GM12874 (cell line): ENCODE measurements at regions not wholly inside any gene's neighbourhood (a gene's known extent, or its start where the extent isn't known, plus 50 kb on each side); places are given as distances from the start of the nearest gene placed in this dataset.

Source experiments
- TF ChIP-seq, protein P1 (sequence below): IDR thresholded peaks from 2 replicates; pipeline ENCODE4 v1.5.1; 2011; ENCODE audit warnings: low read depth, mild to moderate bottlenecking, control low read depth, low read length, moderate library complexity; ENCODE audit not compliant: insufficient read depth

DNA sequence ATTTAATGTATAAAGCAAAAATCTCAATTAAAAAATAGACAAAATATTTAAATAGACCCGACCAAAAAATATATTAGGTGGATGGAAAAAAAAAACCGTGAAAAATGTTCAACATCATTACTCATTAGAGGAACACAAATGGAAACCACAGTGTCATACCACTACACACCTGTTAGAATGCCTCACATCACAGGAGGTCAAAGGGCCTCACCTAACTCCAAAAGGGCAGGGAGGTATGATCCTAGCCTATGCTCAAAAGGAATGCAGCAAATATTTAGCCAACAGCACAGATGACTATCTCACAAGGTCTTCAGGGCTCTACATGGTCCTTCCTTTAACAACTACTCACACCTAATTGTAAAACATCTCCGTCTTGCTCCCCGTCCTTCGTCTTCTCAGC, 185.5 kb upstream of the SETBP1 start:
- TF ChIP-seq, protein P1, sequence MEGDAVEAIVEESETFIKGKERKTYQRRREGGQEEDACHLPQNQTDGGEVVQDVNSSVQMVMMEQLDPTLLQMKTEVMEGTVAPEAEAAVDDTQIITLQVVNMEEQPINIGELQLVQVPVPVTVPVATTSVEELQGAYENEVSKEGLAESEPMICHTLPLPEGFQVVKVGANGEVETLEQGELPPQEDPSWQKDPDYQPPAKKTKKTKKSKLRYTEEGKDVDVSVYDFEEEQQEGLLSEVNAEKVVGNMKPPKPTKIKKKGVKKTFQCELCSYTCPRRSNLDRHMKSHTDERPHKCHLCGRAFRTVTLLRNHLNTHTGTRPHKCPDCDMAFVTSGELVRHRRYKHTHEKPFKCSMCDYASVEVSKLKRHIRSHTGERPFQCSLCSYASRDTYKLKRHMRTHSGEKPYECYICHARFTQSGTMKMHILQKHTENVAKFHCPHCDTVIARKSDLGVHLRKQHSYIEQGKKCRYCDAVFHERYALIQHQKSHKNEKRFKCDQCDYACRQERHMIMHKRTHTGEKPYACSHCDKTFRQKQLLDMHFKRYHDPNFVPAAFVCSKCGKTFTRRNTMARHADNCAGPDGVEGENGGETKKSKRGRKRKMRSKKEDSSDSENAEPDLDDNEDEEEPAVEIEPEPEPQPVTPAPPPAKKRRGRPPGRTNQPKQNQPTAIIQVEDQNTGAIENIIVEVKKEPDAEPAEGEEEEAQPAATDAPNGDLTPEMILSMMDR: no peak

- TF ChIP-seq, protein P1: no peak
Measured at GRCh38 chr18:44497311-44497710, 183.4 kb upstream of the SETBP1 start.

DNA sequence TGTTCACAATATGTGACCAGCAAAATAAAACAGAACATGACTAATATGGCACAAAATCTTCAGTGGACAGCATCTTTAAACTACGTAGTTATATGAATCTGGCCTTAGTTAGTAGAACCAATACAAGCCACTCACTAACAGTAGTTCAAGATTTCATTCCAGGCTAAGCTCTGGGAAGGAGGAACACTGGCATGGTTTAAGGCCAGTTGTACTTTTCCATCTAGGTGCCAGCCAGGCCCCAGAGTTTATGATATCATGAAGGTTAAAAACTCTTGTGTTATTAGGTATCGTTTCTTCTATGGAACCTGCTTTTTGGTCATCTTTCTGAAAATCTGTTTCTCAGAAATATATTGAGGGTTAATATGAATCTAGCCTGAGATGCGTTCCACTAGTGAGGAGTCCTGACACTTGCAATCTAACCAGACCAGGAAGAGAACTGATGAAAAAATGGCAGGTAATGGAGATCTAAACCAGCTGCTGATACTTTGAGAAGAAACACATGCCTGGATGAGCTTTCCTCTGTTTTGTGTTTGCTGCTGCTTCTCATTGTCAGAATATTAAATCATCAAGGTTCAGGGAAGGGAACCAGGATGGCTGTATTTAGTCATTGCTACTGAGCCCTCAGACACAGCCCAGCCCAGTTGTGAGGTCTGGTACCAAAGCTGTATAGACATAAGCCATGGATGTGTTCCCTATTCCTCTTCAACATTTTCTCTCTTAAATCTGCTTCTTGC, 182.8 kb upstream of the SETBP1 start:
- TF ChIP-seq, protein P1: no peak

GRCh38 chr18:44500808-44501610, 179.7 kb upstream of the SETBP1 start:
- TF ChIP-seq, protein P1: no peak

GRCh38 chr18:44502221-44502620, 178.5 kb upstream of the SETBP1 start:
- TF ChIP-seq, protein P1: no peak

DNA sequence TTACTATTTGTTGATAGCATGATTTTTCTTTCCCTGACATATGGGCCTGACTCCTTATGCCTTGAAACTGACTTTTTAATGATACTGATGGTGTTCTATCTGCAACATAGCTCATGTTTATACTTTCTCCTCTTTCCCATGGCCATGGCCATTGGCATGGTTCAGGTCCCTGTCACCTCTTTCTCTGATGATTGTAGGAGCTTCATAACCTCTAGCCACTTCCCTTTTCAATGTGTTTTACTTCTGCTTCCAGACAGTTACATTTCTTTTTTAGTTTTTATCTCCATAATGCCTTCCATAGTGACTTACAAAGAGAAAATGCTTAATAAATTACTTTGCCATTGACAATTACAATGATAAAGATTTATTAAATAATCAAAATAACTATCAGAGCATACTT, 177.9 kb upstream of the SETBP1 start:
- TF ChIP-seq, protein P1: no peak

- TF ChIP-seq, protein P1: no peak
Measured at GRCh38 chr18:44503854-44504253, 176.8 kb upstream of the SETBP1 start.
